PC-9 (cell line): ENCODE measurements at regions not wholly inside any gene's neighbourhood (a gene's known extent, or its start where the extent isn't known, plus 50 kb on each side); places are given as distances from the start of the nearest gene placed in this dataset.

Experiments used
- BruUV-seq: library from RNA; stranded (reverse); fragments of 400-500 nt; replicated peaks from 2 replicates; lab custom pipeline; 2021; lab: Mats Ljungman, UMichigan
- CTCF ChIA-PET: fragments of 300-600 bp; sonication (Branson Sonifier 250); formaldehyde crosslinking; loops from one replicate; lab custom pipeline; 2022; ENCODE audit warnings: antibody characterized with exemption; lab: Charles Lee
- POLR2A ChIA-PET: fragments of 300-600 bp; sonication (Branson Sonifier 250); formaldehyde crosslinking; loops from one replicate; lab custom pipeline; 2022; ENCODE audit warnings: antibody characterized with exemption; ENCODE audit not compliant: unreplicated experiment; lab: Charles Lee
- DNase-seq, 2 experiments: peaks; one replicate each; pipeline versions ENCODE4 v3.0.0 to v3.0.0-alpha.2; 2015 to 2022; ENCODE audit warnings: mixed read lengths in 1 of 2
- H2AFZ ChIP-seq: fragments of 200-600 bp; sonication (generic); 2 replicates; pipeline ENCODE4 v1.8.1; 2017; ENCODE audit warnings: antibody characterized with exemption
- H3F3A ChIP-seq: fragments of 200-600 bp; sonication (generic); 2 replicates; pipeline ENCODE4 v1.8.1; 2017; ENCODE audit warnings: antibody characterized with exemption, mild to moderate bottlenecking, low read depth; ENCODE audit not compliant: insufficient read depth
- H3K27ac ChIP-seq: fragments of 200-600 bp; sonication (generic); 2 replicates; pipeline ENCODE4 v1.6.1; 2016; ENCODE audit warnings: mixed run types
- H3K27me3 ChIP-seq: fragments of 200-600 bp; sonication (generic); 2 replicates; pipeline ENCODE4 v1.6.1; 2016; ENCODE audit warnings: low read depth, mixed run types; ENCODE audit not compliant: insufficient read depth
- H3K36me3 ChIP-seq: fragments of 200-600 bp; sonication (generic); 2 replicates; pipeline ENCODE4 v1.6.1; 2016; ENCODE audit warnings: low read depth, mixed run types
- H3K4me1 ChIP-seq: fragments of 200-600 bp; sonication (generic); replicated peaks from 2 replicates; pipeline ENCODE4 v1.6.1; 2016; ENCODE audit warnings: mixed run types; ENCODE audit not compliant: insufficient read depth
- H3K4me2 ChIP-seq: fragments of 200-600 bp; sonication (generic); 2 replicates; pipeline ENCODE4 v1.6.1; 2017; ENCODE audit warnings: mixed run types
- H3K4me3 ChIP-seq: fragments of 200-600 bp; sonication (generic); 2 replicates; pipeline ENCODE4 v1.6.1; 2016; ENCODE audit warnings: mixed run types
- H3K79me2 ChIP-seq: fragments of 200-600 bp; sonication (generic); 2 replicates; pipeline ENCODE4 v1.6.1; 2017; ENCODE audit warnings: low read depth, mixed run types
- H3K9me2 ChIP-seq: fragments of 200-600 bp; sonication (generic); 2 replicates; pipeline ENCODE4 v1.8.1; 2017; ENCODE audit warnings: mild to moderate bottlenecking; ENCODE audit not compliant: insufficient read depth
- H3K9me3 ChIP-seq: fragments of 200-600 bp; sonication (generic); 2 replicates; pipeline ENCODE4 v1.8.1; 2016; ENCODE audit warnings: low read depth; ENCODE audit not compliant: insufficient read depth
- H4K20me1 ChIP-seq: fragments of 200-600 bp; sonication (generic); 2 replicates; pipeline ENCODE4 v1.8.1; 2017; ENCODE audit not compliant: insufficient read depth
- EZH2 ChIP-seq: fragments of 200-600 bp; sonication (generic); IDR thresholded peaks from 2 replicates; pipeline ENCODE4 v1.8.0; 2017; ENCODE audit warnings: antibody characterized with exemption, low read depth
- intact Hi-C: fragments of 100-400 bp; cut with micrococcal nuclease; formaldehyde crosslinking; loops from one replicate; pipeline ENCODE4 v1.10.0; 2022; ENCODE audit not compliant: unreplicated experiment
- TF ChIP-seq, protein P1 (sequence below): fragments of 200-600 bp; sonication (generic); conservative IDR thresholded peaks from 2 replicates; pipeline ENCODE4 v1.6.1; 2017; ENCODE audit warnings: mixed run types, antibody characterized with exemption, mild to moderate bottlenecking, moderate library complexity

DNA sequence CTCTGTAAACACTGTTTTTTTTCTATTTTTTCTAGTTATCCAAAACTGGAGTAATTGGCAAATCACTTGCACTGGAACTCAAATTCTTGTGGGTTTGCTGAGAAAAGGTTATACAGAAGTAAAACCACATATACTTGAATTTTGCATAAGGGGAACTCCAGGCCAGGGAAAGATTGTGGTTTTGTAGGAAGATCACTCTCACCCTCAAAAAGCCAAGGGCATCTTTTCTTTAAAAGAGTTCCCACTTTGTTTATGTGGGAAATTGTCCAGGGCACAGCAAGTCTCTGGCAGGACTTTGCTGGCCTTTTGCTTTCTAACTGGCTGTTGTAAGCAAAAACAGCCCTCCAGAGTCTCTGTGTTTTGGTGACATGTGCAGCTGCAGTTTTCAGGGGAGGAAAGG, 340.3 kb upstream of the RBMS3 start:
- no TSS peak for BruUV-seq
- Histone ChIP-seq H3K27ac (no peak overlapping the region), H3K4me2 (no peak overlapping the region)

DNA sequence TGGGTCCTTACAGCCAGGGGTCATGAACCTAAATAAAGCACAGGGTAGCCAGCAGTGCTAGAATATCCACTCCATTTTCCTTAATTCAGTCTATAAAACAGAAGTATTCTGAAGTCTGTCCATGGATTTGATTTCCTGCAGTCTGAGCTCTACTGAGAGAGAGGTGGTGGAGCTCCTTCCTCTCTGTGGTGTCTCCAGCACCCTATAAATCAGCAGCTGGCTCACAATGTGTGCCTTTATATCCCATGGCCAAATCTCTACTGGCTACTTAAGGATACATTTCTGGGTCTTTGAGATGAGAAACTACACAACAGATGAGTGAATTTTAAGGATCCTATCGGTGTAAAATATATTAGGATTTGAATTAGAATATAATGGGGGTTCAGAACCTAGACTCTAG, 339.9 kb upstream of the RBMS3 start:
- Histone ChIP-seq H3F3A (no peaks in the 10 kb centered on the region), H3K36me3 (no peaks in the 10 kb centered on the region), H3K4me2 (no peak overlapping the region), H3K4me3 (no peak overlapping the region), H3K27me3 (no peaks in the 10 kb centered on the region), H3K4me1 (no peaks in the 10 kb centered on the region), H3K27ac (no peak overlapping the region), H2AFZ (no peak overlapping the region), H3K9me2 (no peaks in the 10 kb centered on the region), H3K79me2 (no peaks in the 10 kb centered on the region), H4K20me1 (no peaks in the 10 kb centered on the region), H3K9me3 (no peaks in the 10 kb centered on the region)
- intact Hi-C loops: no loop called here
- no peak for DNase-seq
- ChIA-PET POLR2A (no interaction called here), CTCF (no interaction called here)
- TF ChIP-seq, protein P1, sequence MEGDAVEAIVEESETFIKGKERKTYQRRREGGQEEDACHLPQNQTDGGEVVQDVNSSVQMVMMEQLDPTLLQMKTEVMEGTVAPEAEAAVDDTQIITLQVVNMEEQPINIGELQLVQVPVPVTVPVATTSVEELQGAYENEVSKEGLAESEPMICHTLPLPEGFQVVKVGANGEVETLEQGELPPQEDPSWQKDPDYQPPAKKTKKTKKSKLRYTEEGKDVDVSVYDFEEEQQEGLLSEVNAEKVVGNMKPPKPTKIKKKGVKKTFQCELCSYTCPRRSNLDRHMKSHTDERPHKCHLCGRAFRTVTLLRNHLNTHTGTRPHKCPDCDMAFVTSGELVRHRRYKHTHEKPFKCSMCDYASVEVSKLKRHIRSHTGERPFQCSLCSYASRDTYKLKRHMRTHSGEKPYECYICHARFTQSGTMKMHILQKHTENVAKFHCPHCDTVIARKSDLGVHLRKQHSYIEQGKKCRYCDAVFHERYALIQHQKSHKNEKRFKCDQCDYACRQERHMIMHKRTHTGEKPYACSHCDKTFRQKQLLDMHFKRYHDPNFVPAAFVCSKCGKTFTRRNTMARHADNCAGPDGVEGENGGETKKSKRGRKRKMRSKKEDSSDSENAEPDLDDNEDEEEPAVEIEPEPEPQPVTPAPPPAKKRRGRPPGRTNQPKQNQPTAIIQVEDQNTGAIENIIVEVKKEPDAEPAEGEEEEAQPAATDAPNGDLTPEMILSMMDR: no peak
- no TSS peak for BruUV-seq

More for the DNA sequence above, 340.3 kb upstream of the RBMS3 start:
- no peaks in the 10 kb centered on the region for H3K9me3 ChIP-seq
- H3K27me3 ChIP-seq: no peaks in the 10 kb centered on the region
- no peak for DNase-seq
- TF ChIP-seq EZH2: no peak
- TF ChIP-seq, protein P1: no peak
- no peaks in the 10 kb centered on the region for H3K9me2 ChIP-seq
- no peaks in the 10 kb centered on the region for H3K79me2 ChIP-seq
- no peak overlapping the region for H2AFZ ChIP-seq
- no peaks in the 10 kb centered on the region for H3F3A ChIP-seq
- H4K20me1 ChIP-seq: no peaks in the 10 kb centered on the region
- ChIA-PET POLR2A (no interaction called here), CTCF (no interaction called here)
- no peak overlapping the region for H3K4me3 ChIP-seq
- H3K36me3 ChIP-seq: no peaks in the 10 kb centered on the region
- intact Hi-C loops: no loop called here
- no peaks in the 10 kb centered on the region for H3K4me1 ChIP-seq

DNA sequence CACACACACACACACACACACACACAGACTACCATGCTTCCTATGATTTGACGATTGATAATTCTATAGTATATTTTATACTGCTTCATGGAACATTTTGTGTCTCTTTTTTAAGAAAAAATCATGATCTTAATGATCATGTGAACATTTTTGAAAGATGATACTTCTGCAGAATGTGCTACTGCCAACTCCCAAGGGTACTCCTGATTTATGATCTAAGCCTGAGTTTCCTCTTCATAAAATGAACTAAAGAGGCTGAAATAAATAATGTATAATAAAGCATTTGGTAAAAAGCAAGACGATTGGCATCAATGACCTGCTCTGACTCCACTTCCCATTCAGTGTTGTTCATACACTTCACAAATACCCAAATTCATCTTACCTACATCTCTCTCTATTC, 333.8 kb upstream of the RBMS3 start:
- Histone ChIP-seq H2AFZ (no peak overlapping the region), H3K79me2 (no peaks in the 10 kb centered on the region), H3K4me1 (no peaks in the 10 kb centered on the region), H3F3A (no peaks in the 10 kb centered on the region), H3K4me3 (no peak overlapping the region), H3K36me3 (no peaks in the 10 kb centered on the region), H3K27ac (no peak overlapping the region), H3K4me2 (no peak overlapping the region), H3K9me2 (no peaks in the 10 kb centered on the region), H3K27me3 (no peaks in the 10 kb centered on the region), H3K9me3 (no peaks in the 10 kb centered on the region), H4K20me1 (no peaks in the 10 kb centered on the region)
- no TSS peak for BruUV-seq
- intact Hi-C loops: no loop called here
- POLR2A ChIA-PET: no interaction called here
- TF ChIP-seq, protein P1: no peak
- TF ChIP-seq EZH2: no peak
- CTCF ChIA-PET: no interaction called here
- DNase-seq: no peak
